Endothelial cell of umbilical vein (primary cell): ENCODE measurements at regions not wholly inside any gene's neighbourhood (a gene's known extent, or its start where the extent isn't known, plus 50 kb on each side); places are given as distances from the start of the nearest gene placed in this dataset.

Source experiments
- BruUV-seq: library from RNA; stranded (reverse); fragments of 400-500 nt; replicated peaks from 2 replicates; lab custom pipeline; 2021; lab: Mats Ljungman, UMichigan
- CTCF ChIA-PET: fragments of 300-600, 350-600 bp; sonication (Branson Sonifier 250); formaldehyde crosslinking; loops from one replicate; lab custom pipeline; 2021; ENCODE audit warnings: antibody characterized with exemption, inconsistent platforms; lab: Charles Lee
- POLR2A ChIA-PET: fragments of 300-600, 350-600 bp; sonication (Branson Sonifier 250); formaldehyde crosslinking; loops from one replicate; lab custom pipeline; 2021; ENCODE audit warnings: antibody characterized with exemption, inconsistent platforms; lab: Charles Lee
- DNase-seq: peaks from one replicate; pipeline ENCODE4 v3.0.0-alpha.2; 2011; ENCODE audit warnings: low read depth, low spot score
- FAIRE-seq: peaks from 2 replicates; lab custom pipeline; 2011; peaks lifted over from hg19 to GRCh38; lab: Jason Lieb, UNC
- H2AFZ ChIP-seq: 2 replicates; pipeline ENCODE4 v1.6.0; 2012; ENCODE audit warnings: low read depth, low read length, control low read depth, inconsistent platforms
- H3K27ac ChIP-seq: 2 replicates; pipeline ENCODE4 v1.5.1; 2011; ENCODE audit warnings: low read depth, mild to moderate bottlenecking, control low read depth, low read length, moderate library complexity; ENCODE audit not compliant: insufficient read depth
- H3K27me3 ChIP-seq, 2 experiments: 2 replicates each; pipeline versions ENCODE4 v1.6.0 to v1.6.1; 2011; ENCODE audit warnings: low read length in 2 of 2, mixed read lengths in 1 of 2; ENCODE audit not compliant: control insufficient read depth in 2 of 2, insufficient read depth in 2 of 2
- H3K36me3 ChIP-seq, 2 experiments: 2 replicates in 1 of 2; 3 replicates in 1 of 2; pipeline ENCODE4 v1.5.1; 2011; ENCODE audit warnings: low read length in 2 of 2, mild to moderate bottlenecking in 1 of 2, moderate library complexity in 1 of 2; ENCODE audit not compliant: control insufficient read depth in 2 of 2, insufficient read depth in 2 of 2; ENCODE audit errors: extremely low read depth in 1 of 2
- H3K4me1 ChIP-seq: 3 replicates; pipeline ENCODE4 v1.5.1; 2011; ENCODE audit warnings: mild to moderate bottlenecking, low read length; ENCODE audit not compliant: control insufficient read depth, insufficient read depth; ENCODE audit errors: extremely low read depth
- H3K4me2 ChIP-seq: 2 replicates; pipeline ENCODE4 v1.6.1; 2011; ENCODE audit warnings: low read length, control low read depth, mixed read lengths; ENCODE audit not compliant: insufficient read depth
- H3K4me3 ChIP-seq, 3 experiments: fragments of 200-600 bp in 1 of 3; sonication (generic), shearing (Covaris generic) in 1 of 3; replicated peaks in 1 of 3; 2 replicates each; pipeline ENCODE4 v1.5.1; 2011 to 2016; ENCODE audit warnings: control low read depth in 3 of 3, low read length in 3 of 3, mild to moderate bottlenecking in 2 of 3, inconsistent platforms in 1 of 3, low read depth in 1 of 3, moderate library complexity in 1 of 3; ENCODE audit not compliant: insufficient read depth in 1 of 3
- H3K79me2 ChIP-seq: 2 replicates; pipeline ENCODE4 v1.6.0; 2012; ENCODE audit warnings: low read length, inconsistent platforms; ENCODE audit not compliant: control insufficient read depth, insufficient read depth
- H3K9ac ChIP-seq: replicated peaks from 2 replicates; pipeline ENCODE3; 2011; ENCODE audit warnings: low read length, control low read depth; ENCODE audit not compliant: insufficient read depth; ENCODE audit errors: extremely low read depth
- H3K9me1 ChIP-seq: replicated peaks from 3 replicates; pipeline ENCODE4 v1.6.0; 2011; ENCODE audit warnings: mild to moderate bottlenecking, low read length; ENCODE audit not compliant: control insufficient read depth, insufficient read depth; ENCODE audit errors: extremely low read depth
- H3K9me3 ChIP-seq: replicated peaks from 2 replicates; pipeline ENCODE4 v1.5.1; 2012; ENCODE audit warnings: low read length, inconsistent platforms; ENCODE audit not compliant: control insufficient read depth, insufficient read depth
- H4K20me1 ChIP-seq: replicated peaks from 2 replicates; pipeline ENCODE3; 2011; ENCODE audit warnings: mild to moderate bottlenecking, low read length; ENCODE audit not compliant: control insufficient read depth, insufficient read depth; ENCODE audit errors: extremely low read depth
- EZH2 ChIP-seq: IDR thresholded peaks from 2 replicates; pipeline ENCODE4 v1.6.1; 2012; ENCODE audit warnings: borderline replicate concordance, low read depth, mild to moderate bottlenecking, moderate library complexity, low read length, inconsistent platforms; ENCODE audit not compliant: severe bottlenecking
- FOS ChIP-seq: IDR thresholded peaks from 2 replicates; pipeline ENCODE4 v1.6.1; 2011; ENCODE audit warnings: mild to moderate bottlenecking, low read length, moderate library complexity, borderline replicate concordance; ENCODE audit not compliant: insufficient read depth
- GATA2 ChIP-seq: IDR thresholded peaks from 2 replicates; pipeline ENCODE4 v1.7.0; 2011; ENCODE audit warnings: low read depth, mild to moderate bottlenecking, moderate library complexity, mixed read lengths, low read length; ENCODE audit not compliant: insufficient read length, insufficient read depth
- JUN ChIP-seq: IDR thresholded peaks from 2 replicates; pipeline ENCODE4 v1.6.1; 2011; ENCODE audit warnings: borderline replicate concordance, low read depth; ENCODE audit not compliant: insufficient read length, insufficient read depth
- MYC ChIP-seq: IDR thresholded peaks from one replicate; pipeline ENCODE4 v1.6.1; 2011; ENCODE audit warnings: mild to moderate bottlenecking, low read depth, low read length
- POLR2A ChIP-seq: IDR thresholded peaks from 2 replicates; pipeline ENCODE4 v1.6.1; 2012; ENCODE audit warnings: low read depth, mild to moderate bottlenecking, control low read depth, low read length
- POLR2AphosphoS5 ChIP-seq: IDR thresholded peaks from 2 replicates; pipeline ENCODE4 v1.6.1; 2012; ENCODE audit warnings: low read depth, mild to moderate bottlenecking, control low read depth, low read length, moderate library complexity; ENCODE audit not compliant: insufficient read depth
- dilution Hi-C: fragments of 300-500 bp; cut with MboI; formaldehyde crosslinking; loops from one replicate; pipeline ENCODE4 v1.15.0; 2019; ENCODE audit warnings: low sequenced_read_pairs; ENCODE audit not compliant: extremely low pct_ligation_motif_present
- intact Hi-C: fragments of 100-400 bp; cut with micrococcal nuclease; formaldehyde crosslinking; loops from one replicate; pipeline ENCODE4 v1.10.0; 2022
- TF ChIP-seq, protein P1 (sequence below), 2 donors: IDR thresholded peaks; 1 replicate in 1 of 2; 2 replicates in 1 of 2; pipeline ENCODE4 v1.5.1; 2011; ENCODE audit warnings: low read length in 2 of 2, mild to moderate bottlenecking in 2 of 2, moderate library complexity in 2 of 2, control low read depth in 1 of 2, inconsistent platforms in 1 of 2, low read depth in 1 of 2; ENCODE audit not compliant: insufficient read depth in 1 of 2; ENCODE audit errors: extremely low read depth in 1 of 2
- TF ChIP-seq, protein P2 (sequence below): IDR thresholded peaks from 2 replicates; pipeline ENCODE4 v1.6.1; 2011; ENCODE audit not compliant: insufficient read depth, insufficient read length

DNA sequence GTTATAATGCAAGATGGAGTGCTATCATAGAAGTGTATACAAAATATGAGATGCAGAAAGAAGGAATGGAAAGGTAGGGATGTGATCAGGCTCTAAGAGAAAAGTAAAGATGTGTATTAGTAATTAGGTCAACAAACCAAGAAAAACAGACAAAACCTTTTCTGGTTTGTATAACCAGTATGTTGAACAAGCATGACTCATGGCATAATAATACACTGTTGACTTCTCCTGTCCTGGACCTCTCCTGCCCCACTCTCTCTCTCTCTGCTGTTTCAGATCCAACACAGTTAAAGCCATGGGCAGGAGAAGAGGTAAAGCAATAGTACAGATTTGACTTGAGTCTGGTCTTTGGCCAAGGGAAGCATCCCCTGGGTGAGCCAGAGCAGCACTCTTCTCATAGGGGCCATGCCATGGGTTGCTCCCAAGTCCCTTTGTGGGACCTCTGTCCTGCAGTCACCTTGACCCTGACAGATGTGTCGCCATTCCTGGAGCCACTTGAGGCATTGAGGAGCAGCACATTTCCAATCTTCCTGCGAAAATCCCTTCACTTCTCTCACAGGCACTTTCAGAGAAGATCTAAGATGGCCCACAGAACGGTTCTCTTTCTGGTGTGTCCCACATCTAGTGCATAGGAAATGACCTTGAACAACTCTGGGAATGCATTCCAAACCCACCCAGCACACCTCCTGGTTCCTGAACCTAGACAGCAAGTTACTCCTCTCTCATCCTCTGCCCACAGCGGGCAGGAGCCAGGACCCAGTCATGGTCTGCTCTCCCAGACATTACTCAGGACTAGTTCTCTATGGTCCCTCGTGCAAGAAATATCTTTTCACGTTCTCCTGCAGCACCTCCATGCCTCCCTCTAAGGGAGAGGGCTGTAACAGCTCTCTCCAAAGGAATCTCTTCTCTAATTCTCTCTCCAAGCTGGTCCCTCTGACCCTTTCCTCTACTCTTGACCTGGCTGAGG, 58.2 kb upstream of the PRSS23 start:
- Histone ChIP-seq H3K27me3 (no peaks in the 10 kb centered on the region), H3K79me2 (no peaks in the 10 kb centered on the region), H3K36me3 (no peaks in the 10 kb centered on the region), H3K9ac (peak overlapping the region; percentile 90), H3K9me3 (no peaks in the 10 kb centered on the region), H4K20me1 (no peaks in the 10 kb centered on the region), H3K4me2 (peak overlapping the region; percentile 69), H2AFZ (no peak overlapping the region), H3K4me3 (no peak overlapping the region), H3K9me1 (no peaks in the 10 kb centered on the region), H3K27ac (peak overlapping the region; percentile 99), H3K4me1 (peaks cover 65% of the 10 kb centered on the region)
- no TSS peak for BruUV-seq
- TF ChIP-seq EZH2 (no peak), POLR2A (peak; percentile 63), POLR2AphosphoS5 (peak; percentile 78), MYC (no peak), FOS (peak; percentile 94), JUN (peak; percentile 82), GATA2 (no peak)
- TF ChIP-seq, protein P1, sequence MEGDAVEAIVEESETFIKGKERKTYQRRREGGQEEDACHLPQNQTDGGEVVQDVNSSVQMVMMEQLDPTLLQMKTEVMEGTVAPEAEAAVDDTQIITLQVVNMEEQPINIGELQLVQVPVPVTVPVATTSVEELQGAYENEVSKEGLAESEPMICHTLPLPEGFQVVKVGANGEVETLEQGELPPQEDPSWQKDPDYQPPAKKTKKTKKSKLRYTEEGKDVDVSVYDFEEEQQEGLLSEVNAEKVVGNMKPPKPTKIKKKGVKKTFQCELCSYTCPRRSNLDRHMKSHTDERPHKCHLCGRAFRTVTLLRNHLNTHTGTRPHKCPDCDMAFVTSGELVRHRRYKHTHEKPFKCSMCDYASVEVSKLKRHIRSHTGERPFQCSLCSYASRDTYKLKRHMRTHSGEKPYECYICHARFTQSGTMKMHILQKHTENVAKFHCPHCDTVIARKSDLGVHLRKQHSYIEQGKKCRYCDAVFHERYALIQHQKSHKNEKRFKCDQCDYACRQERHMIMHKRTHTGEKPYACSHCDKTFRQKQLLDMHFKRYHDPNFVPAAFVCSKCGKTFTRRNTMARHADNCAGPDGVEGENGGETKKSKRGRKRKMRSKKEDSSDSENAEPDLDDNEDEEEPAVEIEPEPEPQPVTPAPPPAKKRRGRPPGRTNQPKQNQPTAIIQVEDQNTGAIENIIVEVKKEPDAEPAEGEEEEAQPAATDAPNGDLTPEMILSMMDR (IDR thresholded peaks at IDR 0.05; ENCODE audit: extremely low read depth in 1 of 2, insufficient read depth in 1 of 2, low read depth in 1 of 2, low read length in 2 of 2): no peak
- TF ChIP-seq, protein P2, sequence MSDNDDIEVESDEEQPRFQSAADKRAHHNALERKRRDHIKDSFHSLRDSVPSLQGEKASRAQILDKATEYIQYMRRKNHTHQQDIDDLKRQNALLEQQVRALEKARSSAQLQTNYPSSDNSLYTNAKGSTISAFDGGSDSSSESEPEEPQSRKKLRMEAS: no peak
- CTCF ChIA-PET: interaction anchor here (0.8 to 1.9 kb wide), 5 partner anchors 41 to 134 kb away, joined by 3 to 15 read pairs (median 10); partner anchors contain the start of genes ME3 and PRSS23
- FAIRE-seq (peak; percentile 92), DNase-seq (peak; percentile 80)
- intact Hi-C loops (loop anchor here (1.0 to 5.0 kb wide), 6 partner anchors 58 to 282 kb away; partner anchors contain the start of gene PRSS23), dilution Hi-C loops (no loop called here)
- POLR2A ChIA-PET: no interaction called here
